ENCODE measurements at regions not wholly inside any gene's neighbourhood (a gene's known extent, or its start where the extent isn't known, plus 50 kb on each side); places are given as distances from the start of the nearest gene placed in this dataset.

- no peaks in the 10 kb centered on the region for H3K79me1 ChIP-seq (ENCODE audit: low read depth, low read length)
- no peak overlapping the region for H4K8ac ChIP-seq (ENCODE audit: extremely low read depth, insufficient read depth, low read length)
- ChIA-PET CTCF (ENCODE audit: partially characterized antibody) (no interaction called here), POLR2A (ENCODE audit: partially characterized antibody) (no interaction called here)
- H4K5ac ChIP-seq (ENCODE audit: insufficient read length, low read depth, low read length), result no peak overlapping the region
- no peak overlapping the region for H2AFZ ChIP-seq (ENCODE audit: low read length)
- no peak overlapping the region for H3K4ac ChIP-seq (replicated peaks; ENCODE audit: insufficient read length, low read depth, low read length)
- FAIRE-seq (no peak), DNase-seq (ENCODE audit: low read depth in 1 of 2, low spot score in 2 of 2) (no peak)
- H4K91ac ChIP-seq (replicated peaks; ENCODE audit: insufficient read length, low read length), result no peak overlapping the region
- no peak overlapping the region for H3K9ac ChIP-seq (replicated peaks in 1 of 4; ENCODE audit: extremely low read depth in 1 of 4, low read depth in 3 of 4, low read length in 3 of 4)
- H3K56ac ChIP-seq (replicated peaks; ENCODE audit: insufficient read length, low read depth, low read length), result no peak overlapping the region
- H3K14ac ChIP-seq (ENCODE audit: insufficient read length), result no peak overlapping the region
- H4K20me1 ChIP-seq (replicated peaks in 1 of 2; ENCODE audit: control insufficient read depth in 1 of 2, insufficient read depth in 2 of 2, low read length in 2 of 2), result no peaks in the 10 kb centered on the region
- WGBS, 2 experiments (ENCODE audit: extremely low coverage in 1 of 2, insufficient coverage in 1 of 2, insufficient read length in 1 of 2, insufficient replicate concordance in 2 of 2, low coverage in 1 of 2, low lambda C conversion rate in 2 of 2, missing lambda C conversion rate in 1 of 2), result 93% methylated on average over 3 of the region's 3 CpGs; no CpG with 5 or more reads in 1 of the 2 experiments
- H3K23me2 ChIP-seq (ENCODE audit: low read depth, low read length), result no peaks in the 10 kb centered on the region
- H3K18ac ChIP-seq (ENCODE audit: extremely low read depth, low read length), result no peak overlapping the region
- no peak overlapping the region for H2BK20ac ChIP-seq (ENCODE audit: low read length)
- no peak overlapping the region for H3K4me2 ChIP-seq (ENCODE audit: insufficient read depth in 1 of 2, low read depth in 2 of 2, low read length in 2 of 2)
- H2BK5ac ChIP-seq (ENCODE audit: low read depth, low read length), result no peak overlapping the region
- H2BK12ac ChIP-seq (ENCODE audit: low read depth, low read length), result no peak overlapping the region
- no peak overlapping the region for H2BK120ac ChIP-seq (replicated peaks; ENCODE audit: low read depth, low read length)
- no peaks in the 10 kb centered on the region for H3K9me3 ChIP-seq (ENCODE audit: insufficient read depth in 2 of 2, low read depth in 1 of 2, low read length in 1 of 2)
- no peak overlapping the region for H3K4me3 ChIP-seq (ENCODE audit: extremely low read depth in 1 of 4, insufficient read depth in 2 of 4, low read depth in 3 of 4, low read length in 4 of 4)
- H3K27ac ChIP-seq (ENCODE audit: low read depth, low read length), result no peak overlapping the region
- H3K4me1 ChIP-seq (replicated peaks in 1 of 4; ENCODE audit: control insufficient read depth in 3 of 4, insufficient read depth in 4 of 4, low read length in 3 of 4), result no peaks in the 10 kb centered on the region
- no peaks in the 10 kb centered on the region for H3K79me2 ChIP-seq (ENCODE audit: control insufficient read depth in 1 of 2, insufficient read depth in 2 of 2, low read length in 2 of 2)
- no peaks in the 10 kb centered on the region for H3K27me3 ChIP-seq (replicated peaks in 1 of 4; ENCODE audit: control insufficient read depth in 3 of 4, extremely low read depth in 1 of 4, insufficient read depth in 3 of 4, low read length in 3 of 4)
- no peaks in the 10 kb centered on the region for H3K36me3 ChIP-seq (ENCODE audit: control insufficient read depth in 2 of 4, insufficient read depth in 4 of 4, low read length in 3 of 4)
- H3K23ac ChIP-seq (ENCODE audit: insufficient read length), result no peak overlapping the region
- H2AK5ac ChIP-seq (ENCODE audit: low read depth, low read length), result no peak overlapping the region
- H2BK15ac ChIP-seq (ENCODE audit: low read length), result no peak overlapping the region
- TF ChIP-seq MAX (IDR thresholded peaks at IDR 0.05) (no peak), KDM5A (IDR thresholded peaks at IDR 0.05; ENCODE audit: low read length) (no peak), CBX8 (IDR thresholded peaks at IDR 0.05; ENCODE audit: borderline replicate concordance, low read depth, low read length) (no peak), SAP30 (IDR thresholded peaks at IDR 0.05; ENCODE audit: insufficient read depth, insufficient replicate concordance, low read length) (no peak), SIX5 (IDR thresholded peaks at IDR 0.05; ENCODE audit: low read depth, low read length) (no peak), TBP (IDR thresholded peaks at IDR 0.05; ENCODE audit: low read depth, low read length) (no peak), EP300 (IDR thresholded peaks at IDR 0.05; ENCODE audit: borderline replicate concordance in 1 of 2, low read depth in 2 of 2, low read length in 2 of 2) (no peak), SP2 (IDR thresholded peaks at IDR 0.05; ENCODE audit: low read length) (no peak), RAD21 (IDR thresholded peaks at IDR 0.05 in 1 of 2, conservative IDR thresholded peaks at IDR 0.05 in 1 of 2; ENCODE audit: low read depth in 2 of 2, low read length in 2 of 2) (no peak), FOSL1 (IDR thresholded peaks at IDR 0.05; ENCODE audit: insufficient read depth, low read depth, low read length) (no peak), CTBP2 (IDR thresholded peaks at IDR 0.05; ENCODE audit: borderline replicate concordance, insufficient read depth, insufficient read length, low read length) (no peak), JUN (IDR thresholded peaks at IDR 0.05; ENCODE audit: low read depth, low read length) (no peak), SUZ12 (IDR thresholded peaks at IDR 0.05; ENCODE audit: low read length) (no peak), NRF1 (IDR thresholded peaks at IDR 0.05; ENCODE audit: low read depth, low read length) (no peak)
Measured at GRCh38 chr20:39554341-39554740, 592.2 kb downstream of the DHX35 start.
